ENCODE measurements at regions not wholly inside any gene's neighbourhood (a gene's known extent, or its start where the extent isn't known, plus 50 kb on each side); places are given as distances from the start of the nearest gene placed in this dataset.

DNA sequence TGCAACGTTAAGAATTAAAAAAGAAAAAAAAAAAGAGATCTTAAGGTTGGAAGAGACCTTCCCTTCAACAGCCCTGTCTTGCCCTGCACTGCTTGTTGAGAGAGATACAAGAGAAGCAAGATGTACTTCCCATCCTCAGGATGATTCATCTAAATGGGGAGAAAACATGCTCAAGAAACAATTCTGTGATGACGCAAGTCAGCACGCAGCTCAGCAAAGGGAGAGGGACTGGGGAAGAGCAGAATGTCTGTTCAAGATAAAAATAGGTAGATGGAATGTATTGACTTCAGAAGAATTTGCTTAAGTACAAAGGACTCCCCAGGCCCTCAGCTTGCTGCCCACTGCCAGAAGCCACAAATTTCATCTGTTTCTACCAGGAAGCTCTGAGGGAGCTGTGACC is 198.2 kb upstream of the SPRED2 start:
- in situ Hi-C loops (cut with HindIII; ENCODE audit: low pct_unique_long_range_greater_than_20kb, low sequenced_read_pairs), result no loop called here
- DNase-seq (ENCODE audit: low read depth, low spot score), result peak; percentile 45

DNA sequence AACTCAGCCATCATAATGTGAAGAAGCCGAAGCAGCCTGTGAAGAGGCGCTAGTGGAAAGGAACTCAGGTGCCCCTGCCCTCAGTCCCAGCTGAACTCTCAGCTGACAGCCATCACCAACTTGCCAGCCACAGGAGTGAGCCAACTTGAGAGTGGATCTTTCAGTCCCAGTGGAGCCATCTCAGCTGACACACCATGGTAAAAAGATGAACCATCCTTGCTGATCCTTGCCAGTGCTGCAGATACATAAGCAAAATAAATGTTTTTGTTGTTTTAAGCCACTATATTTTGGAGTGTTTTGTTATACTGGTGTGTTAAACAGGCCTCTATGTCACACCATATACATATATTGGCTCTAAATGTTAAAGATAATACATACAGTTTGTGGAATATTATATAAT is 195.8 kb upstream of the SPRED2 start:
- no peak for DNase-seq (ENCODE audit: low read depth, low spot score)
- in situ Hi-C loops (cut with HindIII; ENCODE audit: low pct_unique_long_range_greater_than_20kb, low sequenced_read_pairs), result no loop called here

GRCh38 chr2:65626831-65627230 is 194.4 kb upstream of the SPRED2 start:
- no peak for DNase-seq (ENCODE audit: low read depth, low spot score)
- in situ Hi-C loops (cut with HindIII; ENCODE audit: low pct_unique_long_range_greater_than_20kb, low sequenced_read_pairs), result no loop called here

DNA sequence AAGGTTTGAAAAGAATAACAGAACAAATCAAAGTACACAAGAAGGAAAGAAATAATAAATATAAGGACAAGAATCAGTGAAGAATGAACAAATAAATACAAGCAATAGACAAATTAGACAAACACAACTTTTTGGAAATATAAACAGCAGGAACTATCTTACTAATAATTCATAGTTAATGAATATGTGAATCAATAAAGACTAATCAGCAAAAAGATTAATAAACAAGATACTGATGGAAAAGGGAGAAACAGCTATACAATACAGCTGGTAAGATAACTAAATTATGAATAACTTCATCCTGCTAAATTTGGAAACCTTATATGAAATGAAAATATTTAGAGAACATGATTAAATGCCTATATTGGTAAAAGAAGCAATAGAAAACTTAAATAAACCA is 193.6 kb upstream of the SPRED2 start:
- in situ Hi-C loops (cut with HindIII; ENCODE audit: low pct_unique_long_range_greater_than_20kb, low sequenced_read_pairs), result no loop called here
- no peak for DNase-seq (ENCODE audit: low read depth, low spot score)

GRCh38 chr2:65622951-65623535 is 190.6 kb upstream of the SPRED2 start:
- no peak for DNase-seq (ENCODE audit: low read depth, low spot score)
- in situ Hi-C loops (cut with HindIII; ENCODE audit: low pct_unique_long_range_greater_than_20kb, low sequenced_read_pairs), result no loop called here

DNA sequence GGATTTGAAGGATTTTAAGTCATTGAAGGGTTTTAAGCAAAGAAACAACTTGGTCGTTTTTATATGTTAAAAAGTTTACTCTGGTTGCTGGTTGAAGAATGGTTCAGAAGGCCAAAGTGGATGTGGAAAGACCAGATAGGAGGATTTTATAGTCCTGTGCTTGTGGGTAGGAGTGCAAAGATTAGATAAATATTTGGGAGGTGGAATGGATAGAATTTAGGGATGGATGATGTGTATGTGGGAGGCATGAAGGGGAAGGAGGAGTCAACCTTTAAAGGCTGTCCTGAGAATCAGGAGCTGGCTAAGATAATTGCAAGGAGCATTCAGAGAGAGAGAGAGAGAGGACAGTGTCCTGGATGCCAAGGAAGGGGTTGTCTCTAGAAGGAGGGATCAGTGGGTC is 190.1 kb upstream of the SPRED2 start:
- in situ Hi-C loops (cut with HindIII; ENCODE audit: low pct_unique_long_range_greater_than_20kb, low sequenced_read_pairs), result no loop called here

DNA sequence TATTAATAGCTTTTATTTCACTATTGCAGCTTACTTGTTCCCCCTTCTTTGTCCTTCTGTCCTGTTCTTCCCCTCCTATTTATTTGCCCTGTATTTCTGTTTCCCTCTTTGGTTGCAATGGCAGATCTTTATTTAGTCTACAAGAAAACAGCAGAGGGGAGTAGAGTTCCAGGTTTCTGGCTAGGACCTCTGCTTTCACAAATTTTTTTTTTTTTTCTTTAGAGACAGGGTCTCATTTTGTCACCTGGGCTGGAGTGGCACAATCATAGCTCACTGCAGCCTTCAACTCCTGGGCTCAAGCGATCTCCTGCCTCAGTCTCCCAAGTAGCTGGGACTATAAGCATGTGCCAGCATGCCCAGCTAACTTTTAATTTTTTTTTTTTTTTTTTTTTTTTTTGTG is 188.1 kb upstream of the SPRED2 start:
- in situ Hi-C loops (cut with HindIII; ENCODE audit: low pct_unique_long_range_greater_than_20kb, low sequenced_read_pairs), result no loop called here
- peak; percentile 15 for DNase-seq (ENCODE audit: low read depth, low spot score)

More for the DNA sequence above, 190.1 kb upstream of the SPRED2 start:
- DNase-seq (ENCODE audit: low read depth, low spot score), result no peak

GRCh38 chr2:65620026-65620425 is 187.6 kb upstream of the SPRED2 start:
- in situ Hi-C loops (cut with HindIII; ENCODE audit: low pct_unique_long_range_greater_than_20kb, low sequenced_read_pairs), result no loop called here
- DNase-seq (ENCODE audit: low read depth, low spot score), result no peak

DNA sequence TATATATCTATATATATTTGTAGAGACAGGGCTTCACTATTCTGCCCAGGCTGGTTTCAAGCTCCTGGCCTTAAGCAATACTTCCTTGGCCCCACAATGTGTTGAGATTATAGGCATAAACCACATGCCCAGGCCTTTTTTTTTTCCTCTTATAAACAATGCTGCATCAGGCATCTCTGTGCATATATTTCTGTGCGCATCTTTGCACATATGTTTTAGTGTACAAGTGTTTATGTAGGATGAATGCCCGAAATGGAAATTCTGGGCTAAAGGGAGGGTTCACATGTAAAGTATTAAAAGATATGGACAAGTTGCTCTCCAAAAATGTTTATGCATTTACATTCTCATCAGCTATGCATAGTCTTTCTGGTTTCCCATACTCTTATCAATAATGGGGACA is 183.2 kb upstream of the SPRED2 start:
- in situ Hi-C loops (cut with HindIII; ENCODE audit: low pct_unique_long_range_greater_than_20kb, low sequenced_read_pairs), result no loop called here

DNA sequence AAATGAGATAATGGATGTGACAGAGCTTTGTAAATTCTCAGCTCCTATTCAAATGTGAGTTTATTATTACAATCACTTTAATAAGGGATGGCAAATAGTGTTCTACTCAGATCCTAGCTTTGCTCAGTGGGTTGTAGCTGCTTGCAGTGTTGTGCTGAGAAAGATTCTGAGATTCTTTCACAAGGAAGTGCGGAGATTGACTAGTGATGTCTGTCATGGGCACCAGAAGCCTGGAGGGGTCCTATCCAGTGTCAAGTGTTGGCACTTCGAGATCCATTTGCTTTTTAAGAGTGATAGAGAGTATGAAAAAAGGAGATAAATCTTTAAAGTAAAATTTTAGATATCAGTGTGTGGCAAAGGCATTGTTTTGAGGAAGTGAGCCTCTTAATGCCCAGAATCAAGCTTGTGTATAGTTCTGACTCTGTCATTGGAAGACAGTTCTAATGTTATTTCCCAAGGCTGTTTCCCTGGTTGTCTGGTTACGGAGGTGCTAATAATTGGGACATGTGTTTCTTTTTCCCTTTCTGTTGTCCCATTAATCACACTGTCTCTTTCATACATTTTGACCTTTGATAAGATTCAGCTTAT is 181.7 kb upstream of the SPRED2 start:
- in situ Hi-C loops (cut with HindIII; ENCODE audit: low pct_unique_long_range_greater_than_20kb, low sequenced_read_pairs), result no loop called here
- DNase-seq (ENCODE audit: low read depth, low spot score), result no peak

More for the DNA sequence above, 183.2 kb upstream of the SPRED2 start:
- no peak for DNase-seq (ENCODE audit: low read depth, low spot score)

- DNase-seq (ENCODE audit: low read depth, low spot score), result no peak
- in situ Hi-C loops (cut with HindIII; ENCODE audit: low pct_unique_long_range_greater_than_20kb, low sequenced_read_pairs), result no loop called here
Observed at GRCh38 chr2:65611488-65611887, 179.1 kb upstream of the SPRED2 start.

DNA sequence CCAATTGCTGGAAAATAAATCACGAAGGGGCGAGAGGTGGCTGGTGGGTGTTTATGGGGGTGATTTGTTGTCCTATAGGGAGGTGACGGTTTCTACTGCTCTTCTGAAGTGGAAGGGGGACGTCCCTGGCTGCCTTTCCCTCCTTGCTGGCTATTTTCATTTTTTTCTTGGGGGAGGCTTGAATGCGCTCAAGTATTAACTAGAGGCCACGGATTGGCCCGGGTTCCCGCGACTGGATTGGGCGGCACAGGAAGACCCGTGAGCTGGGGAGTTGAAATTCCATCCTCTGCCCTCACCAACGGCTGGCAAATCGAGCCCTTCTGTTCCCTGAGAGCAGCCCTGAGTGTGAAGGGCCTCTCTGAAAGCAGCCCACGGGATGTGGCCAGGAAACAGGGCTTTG is 176.5 kb upstream of the SPRED2 start:
- no peak for DNase-seq (ENCODE audit: low read depth, low spot score)
- in situ Hi-C loops (cut with HindIII; ENCODE audit: low pct_unique_long_range_greater_than_20kb, low sequenced_read_pairs), result no loop called here

DNA sequence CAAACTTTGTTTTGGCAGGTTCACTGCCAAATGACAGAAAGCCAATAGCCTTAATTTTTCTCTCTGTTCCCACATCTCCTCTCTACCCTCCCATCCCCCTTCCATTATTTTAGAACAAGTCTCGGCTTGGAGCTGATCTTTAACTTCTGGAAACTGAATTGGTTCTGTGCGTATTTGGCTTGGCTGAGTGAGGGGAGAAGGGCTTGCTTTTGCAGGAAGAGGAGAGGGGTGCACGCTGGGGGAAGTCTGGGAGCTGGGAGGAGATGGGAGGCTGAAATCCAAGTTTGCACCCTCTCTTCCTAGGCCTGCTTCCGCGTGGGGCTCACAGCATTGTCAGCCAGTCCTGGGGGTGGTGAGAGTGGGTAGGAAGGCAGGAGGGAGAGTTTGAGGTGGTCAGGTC is 176.1 kb upstream of the SPRED2 start:
- in situ Hi-C loops (cut with HindIII; ENCODE audit: low pct_unique_long_range_greater_than_20kb, low sequenced_read_pairs), result no loop called here

GRCh38 chr2:65607662-65608305 is 175.4 kb upstream of the SPRED2 start:
- DNase-seq (ENCODE audit: low read depth, low spot score), result no peak
- in situ Hi-C loops (cut with HindIII; ENCODE audit: low pct_unique_long_range_greater_than_20kb, low sequenced_read_pairs), result no loop called here

More for the DNA sequence above, 176.1 kb upstream of the SPRED2 start:
- no peak for DNase-seq (ENCODE audit: low read depth, low spot score)

- DNase-seq (ENCODE audit: low read depth, low spot score), result no peak
- in situ Hi-C loops (cut with HindIII; ENCODE audit: low pct_unique_long_range_greater_than_20kb, low sequenced_read_pairs), result no loop called here
Observed at GRCh38 chr2:65605743-65606058, 173.3 kb upstream of the SPRED2 start.

GRCh38 chr2:65605058-65605742 is 172.8 kb upstream of the SPRED2 start:
- no peak for DNase-seq (ENCODE audit: low read depth, low spot score)
- in situ Hi-C loops (cut with HindIII; ENCODE audit: low pct_unique_long_range_greater_than_20kb, low sequenced_read_pairs), result no loop called here

GRCh38 chr2:65604246-65604645 is 171.8 kb upstream of the SPRED2 start:
- no peak for DNase-seq (ENCODE audit: low read depth, low spot score)
- in situ Hi-C loops (cut with HindIII; ENCODE audit: low pct_unique_long_range_greater_than_20kb, low sequenced_read_pairs), result no loop called here

DNA sequence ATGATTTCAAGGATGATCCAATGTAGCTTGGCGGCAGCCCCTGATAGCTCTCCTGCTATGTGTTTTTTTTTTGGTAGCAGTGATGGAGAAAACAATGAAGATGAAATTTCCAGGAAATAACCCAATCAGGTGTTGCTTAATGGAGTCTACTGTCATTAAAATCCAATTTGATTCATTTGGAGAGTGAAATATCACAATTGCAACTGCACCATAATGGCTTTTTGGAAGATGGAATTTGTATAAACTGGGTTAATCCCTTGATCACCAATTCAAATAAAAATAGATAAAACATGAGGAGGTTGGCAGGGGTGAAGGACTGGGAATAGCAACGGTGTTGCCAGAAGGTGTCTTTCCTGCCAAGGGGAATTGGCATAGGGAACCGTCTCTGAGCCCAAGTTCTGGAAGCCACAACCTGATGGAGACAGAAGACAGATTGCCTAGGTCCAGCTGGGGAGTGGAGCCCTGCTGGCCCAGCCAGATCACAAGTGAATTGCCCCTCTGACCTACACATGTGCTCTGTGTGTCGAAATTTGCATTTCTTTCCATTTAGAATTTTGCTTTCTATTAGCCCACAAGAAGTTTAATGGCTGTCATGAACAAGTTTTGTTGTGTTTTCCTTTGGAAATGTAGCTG is 170.3 kb upstream of the SPRED2 start:
- DNase-seq (ENCODE audit: low read depth, low spot score), result no peak
- in situ Hi-C loops (cut with HindIII; ENCODE audit: low pct_unique_long_range_greater_than_20kb, low sequenced_read_pairs), result no loop called here
